GM23248 (cell line): ENCODE measurements at regions not wholly inside any gene's neighbourhood (a gene's known extent, or its start where the extent isn't known, plus 50 kb on each side); places are given as distances from the start of the nearest gene placed in this dataset.

Experiments used
- EZH2 ChIP-seq: fragments of 200-600 bp; sonication (generic); IDR thresholded peaks from 2 replicates; pipeline ENCODE4 v1.6.1; 2018; ENCODE audit warnings: antibody characterized with exemption, mild to moderate bottlenecking; ENCODE audit not compliant: insufficient read depth, poor library complexity, severe bottlenecking
- EZH2phosphoT487 ChIP-seq: fragments of 200-600 bp; sonication (generic); IDR thresholded peaks from 2 replicates; pipeline ENCODE4 v1.6.1; 2018; ENCODE audit warnings: antibody characterized with exemption, moderate library complexity, mild to moderate bottlenecking, low read depth; ENCODE audit not compliant: insufficient read depth

GRCh38 chr5:4245511-4245910 lies 649.9 kb downstream of the IRX1 start:
- TF ChIP-seq EZH2phosphoT487 (no peak), EZH2 (no peak)
